ENCODE measurements at regions not wholly inside any gene's neighbourhood (a gene's known extent, or its start where the extent isn't known, plus 50 kb on each side); places are given as distances from the start of the nearest gene placed in this dataset.
"Not testable (repeated sequence)": the region's sequence is repeated elsewhere in the genome, so short reads cannot be mapped to it uniquely, and the experiment has no call there.

- not testable (repeated sequence) for TF ChIP-seq CTCF (conservative IDR thresholded peaks at IDR 0.05; ENCODE audit: low read depth, low read length); EZH2phosphoT487 (IDR thresholded peaks at IDR 0.05; ENCODE audit: borderline replicate concordance, low read length); EZH2 (IDR thresholded peaks at IDR 0.05; ENCODE audit: low read length, unreplicated experiment)
Measured at GRCh38 chr14:105636021-105636420, 109.6 kb downstream of the TMEM121 start.
